ENCODE measurements at regions not wholly inside any gene's neighbourhood (a gene's known extent, or its start where the extent isn't known, plus 50 kb on each side); places are given as distances from the start of the nearest gene placed in this dataset.
"Not testable (repeated sequence)": the region's sequence is repeated elsewhere in the genome, so short reads cannot be mapped to it uniquely, and the experiment has no call there.

- Histone ChIP-seq H3K9me3 (ENCODE audit: control insufficient read depth in 2 of 2, insufficient read depth in 1 of 2, low read length in 1 of 2) (no peaks in the 10 kb centered on the region), H3K36me3 (ENCODE audit: control insufficient read depth in 2 of 2, insufficient read depth in 2 of 2, low read length in 1 of 2) (no peaks in the 10 kb centered on the region), H3K27ac (ENCODE audit: low read depth in 1 of 2, low read length in 1 of 2) (no peak overlapping the region), H3K4me1 (ENCODE audit: control insufficient read depth in 2 of 2, insufficient read depth in 2 of 2, low read length in 2 of 2) (no peaks in the 10 kb centered on the region), H3K27me3 (ENCODE audit: control insufficient read depth in 2 of 2, insufficient read depth in 1 of 2, low read length in 1 of 2) (no peaks in the 10 kb centered on the region), H3K4me3 (ENCODE audit: low read length in 2 of 2) (no peak overlapping the region)
- peak in 1 of 9 donors; percentile 25 for DNase-seq (ENCODE audit: low read depth in 6 of 9, low spot score in 9 of 9)
- 60% methylated on average over 5 of the region's 5 CpGs for WGBS
Observed at GRCh38 chr1:221045842-221046831, 166.9 kb downstream of the HLX start.

DNA sequence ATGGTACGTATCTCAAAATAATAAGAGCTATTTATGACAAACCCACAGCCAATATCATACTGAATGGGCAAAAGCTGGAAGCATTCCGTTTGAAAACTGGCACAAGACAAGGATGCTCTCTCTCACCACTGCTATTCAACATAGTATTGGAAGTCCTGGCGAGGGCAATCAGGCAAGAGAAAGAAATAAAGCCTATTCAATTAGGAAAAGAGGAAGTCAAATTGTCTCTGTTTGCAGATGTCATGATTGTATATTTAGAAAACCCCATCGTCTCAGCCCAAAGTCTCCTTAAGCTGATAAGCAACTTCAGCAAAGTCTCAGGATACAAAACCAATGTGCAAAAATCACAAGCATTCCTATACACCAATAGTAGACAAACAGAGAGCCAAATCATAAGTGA lies 172.1 kb downstream of the HLX start:
- not testable (repeated sequence) for H3K4me3 ChIP-seq (ENCODE audit: low read length in 2 of 2); H3K9me3 ChIP-seq (ENCODE audit: control insufficient read depth in 2 of 2, insufficient read depth in 1 of 2, low read length in 1 of 2)

GRCh38 chr1:221053889-221054288 lies 174.6 kb downstream of the HLX start:
- Histone ChIP-seq H3K4me3 (ENCODE audit: low read length in 2 of 2) (no peak overlapping the region), H3K4me1 (ENCODE audit: control insufficient read depth in 2 of 2, insufficient read depth in 2 of 2, low read length in 2 of 2) (no peaks in the 10 kb centered on the region), H3K36me3 (ENCODE audit: control insufficient read depth in 2 of 2, insufficient read depth in 2 of 2, low read length in 1 of 2) (no peaks in the 10 kb centered on the region), H3K27me3 (ENCODE audit: control insufficient read depth in 2 of 2, insufficient read depth in 1 of 2, low read length in 1 of 2) (no peaks in the 10 kb centered on the region), H3K27ac (ENCODE audit: low read depth in 1 of 2, low read length in 1 of 2) (no peak overlapping the region), H3K9me3 (ENCODE audit: control insufficient read depth in 2 of 2, insufficient read depth in 1 of 2, low read length in 1 of 2) (no peaks in the 10 kb centered on the region)
- no peak for DNase-seq (ENCODE audit: low read depth in 6 of 9, low spot score in 9 of 9)
- WGBS, result 79% methylated on average over 4 of the region's 4 CpGs

More for the DNA sequence above, 172.1 kb downstream of the HLX start:
- H3K27ac ChIP-seq (ENCODE audit: low read depth in 1 of 2, low read length in 1 of 2); H3K36me3 ChIP-seq (ENCODE audit: control insufficient read depth in 2 of 2, insufficient read depth in 2 of 2, low read length in 1 of 2); DNase-seq (ENCODE audit: low read depth in 6 of 9, low spot score in 9 of 9); H3K27me3 ChIP-seq (ENCODE audit: control insufficient read depth in 2 of 2, insufficient read depth in 1 of 2, low read length in 1 of 2); H3K4me1 ChIP-seq (ENCODE audit: control insufficient read depth in 2 of 2, insufficient read depth in 2 of 2, low read length in 2 of 2): not testable (repeated sequence)
- WGBS, result 64% methylated on average over 4 of the region's 4 CpGs

GRCh38 chr1:221059506-221059905 lies 180.3 kb downstream of the HLX start:
- Histone ChIP-seq H3K4me3 (ENCODE audit: low read length in 2 of 2) (no peak overlapping the region), H3K9me3 (ENCODE audit: control insufficient read depth in 2 of 2, insufficient read depth in 1 of 2, low read length in 1 of 2) (no peaks in the 10 kb centered on the region), H3K4me1 (ENCODE audit: control insufficient read depth in 2 of 2, insufficient read depth in 2 of 2, low read length in 2 of 2) (no peaks in the 10 kb centered on the region), H3K27ac (ENCODE audit: low read depth in 1 of 2, low read length in 1 of 2) (no peak overlapping the region), H3K36me3 (ENCODE audit: control insufficient read depth in 2 of 2, insufficient read depth in 2 of 2, low read length in 1 of 2) (no peaks in the 10 kb centered on the region), H3K27me3 (ENCODE audit: control insufficient read depth in 2 of 2, insufficient read depth in 1 of 2, low read length in 1 of 2) (no peaks in the 10 kb centered on the region)
- no peak for DNase-seq (ENCODE audit: low read depth in 6 of 9, low spot score in 9 of 9)
- 53% methylated on average over 1 of the region's 1 CpG for WGBS

- no peaks in the 10 kb centered on the region for H3K4me1 ChIP-seq (ENCODE audit: control insufficient read depth in 2 of 2, insufficient read depth in 2 of 2, low read length in 2 of 2)
- no peak overlapping the region for H3K4me3 ChIP-seq (ENCODE audit: low read length in 2 of 2)
- no peaks in the 10 kb centered on the region for H3K36me3 ChIP-seq (ENCODE audit: control insufficient read depth in 2 of 2, insufficient read depth in 2 of 2, low read length in 1 of 2)
- no peak for DNase-seq (ENCODE audit: low read depth in 6 of 9, low spot score in 9 of 9)
- H3K9me3 ChIP-seq (ENCODE audit: control insufficient read depth in 2 of 2, insufficient read depth in 1 of 2, low read length in 1 of 2), result no peaks in the 10 kb centered on the region
- H3K27ac ChIP-seq (ENCODE audit: low read depth in 1 of 2, low read length in 1 of 2), result no peak overlapping the region
- H3K27me3 ChIP-seq (ENCODE audit: control insufficient read depth in 2 of 2, insufficient read depth in 1 of 2, low read length in 1 of 2), result no peaks in the 10 kb centered on the region
Observed at GRCh38 chr1:221063651-221064050, 184.4 kb downstream of the HLX start.

GRCh38 chr1:221066351-221067001 lies 187.2 kb downstream of the HLX start:
- Histone ChIP-seq H3K36me3 (ENCODE audit: control insufficient read depth in 2 of 2, insufficient read depth in 2 of 2, low read length in 1 of 2) (no peaks in the 10 kb centered on the region), H3K27ac (ENCODE audit: low read depth in 1 of 2, low read length in 1 of 2) (no peak overlapping the region), H3K4me3 (ENCODE audit: low read length in 2 of 2) (no peak overlapping the region), H3K4me1 (ENCODE audit: control insufficient read depth in 2 of 2, insufficient read depth in 2 of 2, low read length in 2 of 2) (no peaks in the 10 kb centered on the region), H3K27me3 (ENCODE audit: control insufficient read depth in 2 of 2, insufficient read depth in 1 of 2, low read length in 1 of 2) (no peaks in the 10 kb centered on the region), H3K9me3 (ENCODE audit: control insufficient read depth in 2 of 2, insufficient read depth in 1 of 2, low read length in 1 of 2) (no peaks in the 10 kb centered on the region)
- DNase-seq (ENCODE audit: low read depth in 6 of 9, low spot score in 9 of 9), result no peak
- whole genome bisulfite sequencing, result 93% methylated on average over 5 of the region's 5 CpGs

DNA sequence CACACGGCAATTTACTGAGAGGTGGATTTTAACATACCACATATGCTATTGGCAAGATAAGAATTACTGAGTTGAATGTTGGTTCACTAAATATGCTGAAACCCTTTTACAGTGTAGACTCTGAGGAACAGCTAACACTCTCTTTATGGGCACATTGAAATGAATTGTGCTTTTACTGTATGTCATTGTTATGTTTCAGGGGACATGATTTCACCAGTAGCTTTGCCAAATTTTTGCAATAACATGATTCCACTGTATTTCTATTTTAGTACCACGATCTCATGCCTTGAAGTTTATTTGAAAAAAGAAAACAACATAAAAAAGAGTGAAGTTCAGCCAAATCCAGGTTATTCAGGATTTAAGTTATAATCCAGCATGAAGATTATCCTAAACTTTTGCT lies 188.5 kb downstream of the HLX start:
- no peak for DNase-seq (ENCODE audit: low read depth in 6 of 9, low spot score in 9 of 9)
- H3K9me3 ChIP-seq (ENCODE audit: control insufficient read depth in 2 of 2, insufficient read depth in 1 of 2, low read length in 1 of 2), result no peaks in the 10 kb centered on the region
- H3K27ac ChIP-seq (ENCODE audit: low read depth in 1 of 2, low read length in 1 of 2), result no peak overlapping the region
- WGBS, result 89% methylated on average over 2 of the region's 2 CpGs
- no peaks in the 10 kb centered on the region for H3K4me1 ChIP-seq (ENCODE audit: control insufficient read depth in 2 of 2, insufficient read depth in 2 of 2, low read length in 2 of 2)
- no peaks in the 10 kb centered on the region for H3K27me3 ChIP-seq (ENCODE audit: control insufficient read depth in 2 of 2, insufficient read depth in 1 of 2, low read length in 1 of 2)
- no peaks in the 10 kb centered on the region for H3K36me3 ChIP-seq (ENCODE audit: control insufficient read depth in 2 of 2, insufficient read depth in 2 of 2, low read length in 1 of 2)
- no peak overlapping the region for H3K4me3 ChIP-seq (ENCODE audit: low read length in 2 of 2)

- H3K9me3 ChIP-seq (ENCODE audit: control insufficient read depth in 2 of 2, insufficient read depth in 1 of 2, low read length in 1 of 2), result no peaks in the 10 kb centered on the region
- no peaks in the 10 kb centered on the region for H3K36me3 ChIP-seq (ENCODE audit: control insufficient read depth in 2 of 2, insufficient read depth in 2 of 2, low read length in 1 of 2)
- DNase-seq (ENCODE audit: low read depth in 6 of 9, low spot score in 9 of 9), result peak in 1 of 9 donors; percentile 30
- no peak overlapping the region for H3K27ac ChIP-seq (ENCODE audit: low read depth in 1 of 2, low read length in 1 of 2)
- H3K27me3 ChIP-seq (ENCODE audit: control insufficient read depth in 2 of 2, insufficient read depth in 1 of 2, low read length in 1 of 2), result no peaks in the 10 kb centered on the region
- no peak overlapping the region for H3K4me3 ChIP-seq (ENCODE audit: low read length in 2 of 2)
- no peaks in the 10 kb centered on the region for H3K4me1 ChIP-seq (ENCODE audit: control insufficient read depth in 2 of 2, insufficient read depth in 2 of 2, low read length in 2 of 2)
- 19% methylated on average over 5 of the region's 5 CpGs for WGBS
Observed at GRCh38 chr1:221069178-221069903, 190.1 kb downstream of the HLX start.

DNA sequence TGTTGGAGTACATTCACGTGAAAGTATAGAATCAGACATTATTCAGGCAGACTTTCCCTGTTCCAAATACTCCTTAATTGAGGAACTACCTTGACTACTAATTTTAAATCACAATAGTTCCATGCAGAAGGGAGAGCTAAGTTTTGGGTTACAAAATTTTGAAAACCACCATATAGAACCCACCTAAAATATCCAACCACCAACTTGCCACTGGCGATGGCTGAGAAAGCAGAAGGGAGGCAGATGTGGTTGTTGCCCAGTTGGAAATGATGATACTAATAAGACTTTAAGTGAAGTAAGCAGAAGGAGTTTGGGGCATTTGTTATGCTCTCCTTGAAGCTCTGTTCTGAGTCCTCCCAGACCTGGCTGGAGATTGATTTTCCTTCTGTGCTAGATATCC lies 190.7 kb downstream of the HLX start:
- Histone ChIP-seq H3K27ac (ENCODE audit: low read depth in 1 of 2, low read length in 1 of 2) (no peak overlapping the region), H3K4me1 (ENCODE audit: control insufficient read depth in 2 of 2, insufficient read depth in 2 of 2, low read length in 2 of 2) (no peaks in the 10 kb centered on the region), H3K9me3 (ENCODE audit: control insufficient read depth in 2 of 2, insufficient read depth in 1 of 2, low read length in 1 of 2) (no peaks in the 10 kb centered on the region), H3K36me3 (ENCODE audit: control insufficient read depth in 2 of 2, insufficient read depth in 2 of 2, low read length in 1 of 2) (no peaks in the 10 kb centered on the region), H3K27me3 (ENCODE audit: control insufficient read depth in 2 of 2, insufficient read depth in 1 of 2, low read length in 1 of 2) (no peaks in the 10 kb centered on the region), H3K4me3 (ENCODE audit: low read length in 2 of 2) (no peak overlapping the region)
- no peak for DNase-seq (ENCODE audit: low read depth in 6 of 9, low spot score in 9 of 9)
- 76% methylated on average over 2 of the region's 2 CpGs for WGBS
